ENCODE measurements at regions not wholly inside any gene's neighbourhood (a gene's known extent, or its start where the extent isn't known, plus 50 kb on each side); places are given as distances from the start of the nearest gene placed in this dataset.
"Not testable (repeated sequence)": the region's sequence is repeated elsewhere in the genome, so short reads cannot be mapped to it uniquely, and the experiment has no call there.

DNA sequence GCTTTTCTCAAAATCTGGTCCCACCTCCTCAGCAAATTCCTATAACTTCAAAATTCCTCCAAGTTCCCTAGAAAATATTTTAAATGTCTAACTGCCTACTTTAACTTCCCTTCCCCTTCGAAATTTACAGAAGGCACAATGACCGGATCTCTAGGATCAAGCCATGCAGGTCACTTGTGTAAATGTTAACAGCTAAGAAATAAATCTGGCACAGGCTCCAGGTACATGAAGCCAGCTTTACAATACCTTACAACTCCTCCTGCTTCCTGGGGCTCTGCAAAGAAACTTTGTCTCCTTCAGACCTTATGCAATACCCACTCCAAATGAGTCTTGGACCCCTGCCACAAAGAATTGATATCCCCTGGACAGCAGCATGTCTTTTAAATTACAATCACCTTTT is 1164.2 kb downstream of the BRINP3 start:
- DNase-seq: no peak

DNA sequence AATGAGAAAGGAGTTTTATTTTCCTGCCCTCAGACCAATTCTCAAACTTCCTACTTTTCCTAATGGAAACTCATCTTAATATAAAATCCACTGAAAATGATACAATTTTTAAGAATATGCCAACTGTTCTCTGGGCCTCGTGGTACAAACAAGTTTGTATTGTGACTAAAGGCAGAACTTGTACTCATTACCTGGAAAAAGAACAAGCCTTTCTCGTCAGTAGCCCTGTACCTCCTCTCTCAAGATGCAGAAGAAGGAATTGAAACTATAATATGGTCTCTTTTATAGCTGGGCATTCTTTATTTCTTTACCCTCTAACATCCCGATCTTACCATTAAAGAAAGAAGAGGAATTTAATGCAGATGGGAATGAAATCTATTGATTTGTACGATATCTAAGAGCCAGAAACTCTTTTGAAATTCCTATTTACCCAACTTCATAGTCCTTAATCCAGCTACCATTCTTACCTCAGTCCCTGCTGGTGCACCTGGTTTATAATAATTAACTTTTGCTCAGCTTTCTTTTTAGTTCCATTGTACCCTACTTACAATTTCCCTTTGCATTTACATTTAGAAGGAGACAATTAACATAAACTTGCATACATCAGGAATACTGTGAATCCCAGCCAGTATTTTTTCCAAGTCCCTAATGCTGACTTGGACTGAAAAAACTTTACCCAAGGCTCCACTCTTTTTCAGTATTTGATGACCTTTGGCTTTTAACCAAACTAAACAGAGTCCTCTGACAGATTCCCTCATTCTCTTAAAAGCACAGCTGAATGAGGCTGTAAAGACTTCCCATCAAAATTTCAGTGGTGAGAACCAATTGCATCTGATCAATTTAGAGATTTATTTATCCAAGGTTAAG is 1162.4 kb downstream of the BRINP3 start:
- DNase-seq: no peak

DNA sequence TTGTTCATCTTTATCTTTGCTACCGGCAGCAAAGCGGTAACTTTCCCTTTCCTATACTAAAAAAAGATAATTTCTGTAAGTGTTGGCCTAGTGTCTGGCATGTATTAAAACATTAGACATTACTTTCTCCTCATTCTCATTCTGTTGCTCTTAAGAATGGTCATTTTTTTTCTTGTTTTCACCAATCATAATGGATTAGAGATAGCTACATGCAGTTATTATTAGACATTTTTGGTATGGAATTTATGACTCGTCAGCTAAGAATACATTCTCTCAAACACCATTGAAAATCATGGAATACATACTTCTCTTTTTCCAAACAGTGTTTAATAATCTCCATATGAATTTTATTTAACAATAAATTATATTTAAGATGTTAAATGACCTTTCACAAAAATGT is 1154.6 kb downstream of the BRINP3 start:
- DNase-seq: no peak

DNA sequence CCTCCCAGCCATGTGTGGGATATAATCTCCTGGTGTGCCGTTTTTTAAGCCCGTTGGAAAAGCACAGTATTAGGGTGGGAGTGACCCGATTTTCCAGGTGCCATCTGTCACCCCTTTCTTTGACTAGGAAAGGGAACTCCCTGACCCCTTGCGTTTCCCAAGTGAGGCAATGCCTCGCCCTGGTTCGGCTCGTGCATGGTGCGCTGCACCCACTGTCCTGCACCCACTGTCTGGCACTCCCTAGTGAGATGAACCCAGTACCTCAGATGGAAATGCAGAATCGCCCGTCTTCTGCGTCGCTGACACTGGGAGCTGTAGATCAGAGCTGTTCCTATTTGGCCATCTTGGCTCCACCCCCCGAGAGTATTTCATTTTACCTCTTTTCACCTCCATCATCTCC is 1146.6 kb downstream of the BRINP3 start:
- DNase-seq: not testable (repeated sequence)

DNA sequence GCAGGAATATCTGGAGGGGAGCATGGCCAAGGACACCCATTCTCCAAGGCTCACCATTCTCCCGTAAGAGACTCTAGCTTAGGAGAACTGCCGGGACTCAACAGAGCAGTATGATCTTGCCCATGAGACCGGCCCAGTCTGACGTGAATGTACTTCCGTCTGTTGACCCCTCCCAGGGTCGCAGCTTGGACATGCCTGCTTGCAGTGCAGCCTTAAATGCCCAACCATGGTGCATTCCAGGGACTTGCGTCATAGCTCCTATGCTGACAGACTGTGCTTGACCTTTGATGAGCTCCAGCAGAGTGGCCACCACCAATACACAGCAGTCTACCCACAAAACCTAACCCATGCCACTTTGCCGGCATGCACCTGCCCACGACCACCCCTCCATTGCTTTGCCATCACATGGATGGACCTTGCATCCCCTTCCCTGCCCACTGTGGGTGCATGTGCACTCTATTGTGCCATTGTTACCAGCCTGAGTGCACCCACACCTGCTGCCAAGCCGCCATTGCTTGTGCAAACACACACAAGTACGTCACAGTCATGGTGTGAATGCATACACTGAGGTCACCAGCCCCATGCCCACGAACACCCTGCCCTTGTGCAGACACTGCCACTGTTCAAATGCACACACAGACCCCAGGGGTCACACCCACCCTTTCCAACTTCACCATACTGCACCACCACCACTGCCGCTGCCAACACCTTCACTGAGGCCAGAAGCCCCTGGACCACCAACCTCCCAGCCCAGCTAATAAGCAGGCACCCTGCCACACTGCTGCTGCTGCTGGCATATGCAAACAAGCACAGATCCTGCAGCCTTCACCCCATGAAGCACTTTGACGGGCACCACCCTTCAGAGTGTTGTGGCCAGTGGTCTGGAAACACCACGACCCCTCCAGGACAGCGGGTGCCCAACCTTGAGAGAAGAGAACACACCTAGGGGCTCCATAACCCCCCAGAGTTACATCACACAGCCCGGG is 1141.3 kb downstream of the BRINP3 start:
- DNase-seq: no peak

DNA sequence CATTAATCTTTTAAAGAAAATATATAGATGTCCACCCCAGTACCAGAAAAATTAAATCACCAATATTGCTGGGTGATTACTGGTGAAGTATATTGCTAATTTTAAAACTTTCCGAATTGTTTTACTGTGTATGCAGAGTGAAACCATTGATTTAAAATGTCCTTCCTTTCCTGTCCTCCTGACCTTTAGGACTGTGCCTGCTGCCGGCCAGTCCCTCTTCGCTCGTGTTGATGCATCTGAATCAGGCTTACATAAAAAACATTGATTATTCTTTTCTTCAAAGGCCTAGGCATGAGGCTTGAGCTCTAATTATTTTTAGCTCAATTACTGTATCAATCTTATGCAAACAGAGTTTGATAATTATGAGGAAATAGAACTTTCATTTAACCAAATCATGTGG is 1128.1 kb downstream of the BRINP3 start:
- no peak for DNase-seq

DNA sequence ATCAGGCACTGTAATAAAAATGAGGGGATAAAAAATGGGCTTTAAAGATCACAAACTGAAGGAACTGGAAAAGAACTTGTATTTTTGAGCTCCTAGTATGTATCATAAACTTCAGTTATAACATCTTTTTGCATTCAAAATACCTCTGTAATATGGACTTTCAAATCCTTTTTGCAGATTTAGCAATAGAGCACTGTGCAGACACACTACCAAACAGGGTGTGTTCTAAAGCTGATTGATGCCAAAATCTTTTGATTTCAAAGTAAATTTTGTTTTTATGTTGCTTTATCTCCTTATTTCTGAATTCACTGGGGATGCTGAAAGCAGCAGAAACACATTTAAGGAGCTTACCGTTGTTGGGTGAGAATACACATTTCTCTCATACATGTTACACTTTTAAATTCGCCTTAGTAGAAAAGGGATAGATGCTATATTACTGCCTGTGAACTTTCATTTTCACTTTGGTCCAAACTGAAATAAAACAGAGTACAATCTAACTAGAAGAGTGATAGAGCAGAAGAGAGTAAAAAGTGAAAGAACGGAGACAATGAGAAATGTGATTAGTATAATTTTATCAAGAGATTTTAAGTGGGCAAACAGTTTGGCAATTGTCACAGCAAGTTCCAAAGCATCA is 1126.6 kb downstream of the BRINP3 start:
- DNase-seq: no peak

DNA sequence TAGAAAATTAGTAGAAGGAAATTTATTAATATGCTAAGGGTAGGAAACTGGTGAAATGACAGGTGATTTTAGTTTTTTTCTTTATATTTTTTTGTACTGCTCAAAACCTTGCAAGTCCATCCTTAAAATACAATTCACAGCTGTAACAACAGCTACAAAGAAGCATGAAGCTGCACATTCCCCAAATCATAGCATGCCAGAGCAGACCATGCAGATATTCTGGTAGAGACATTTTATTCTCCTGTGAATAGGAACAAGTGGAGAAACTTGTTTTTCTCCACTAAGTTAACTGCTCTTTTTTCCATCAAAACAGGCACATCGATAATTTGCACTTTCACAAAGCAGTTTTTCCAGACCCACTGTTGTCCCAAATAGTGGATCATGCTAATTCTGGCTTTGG is 1125.7 kb downstream of the BRINP3 start:
- DNase-seq: no peak

DNA sequence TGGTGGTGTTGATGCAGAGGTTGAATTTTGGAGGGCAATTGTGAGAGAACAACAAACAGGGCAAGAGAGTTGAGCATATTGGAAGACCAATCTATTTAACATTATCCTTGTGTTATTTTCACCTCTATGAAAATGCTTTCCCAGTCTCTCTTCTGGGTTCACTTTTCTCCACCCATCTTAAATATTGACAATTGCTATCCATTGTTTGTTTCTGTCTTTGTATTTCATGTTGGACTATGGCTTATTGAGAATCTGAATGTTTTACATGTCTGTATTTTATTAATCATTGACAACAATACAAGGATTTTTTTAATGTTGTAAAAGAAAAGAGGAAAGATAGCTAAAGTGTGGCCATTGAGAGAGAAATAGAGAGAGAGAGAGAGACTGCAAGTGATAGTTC is 1121.5 kb downstream of the BRINP3 start:
- DNase-seq: no peak

DNA sequence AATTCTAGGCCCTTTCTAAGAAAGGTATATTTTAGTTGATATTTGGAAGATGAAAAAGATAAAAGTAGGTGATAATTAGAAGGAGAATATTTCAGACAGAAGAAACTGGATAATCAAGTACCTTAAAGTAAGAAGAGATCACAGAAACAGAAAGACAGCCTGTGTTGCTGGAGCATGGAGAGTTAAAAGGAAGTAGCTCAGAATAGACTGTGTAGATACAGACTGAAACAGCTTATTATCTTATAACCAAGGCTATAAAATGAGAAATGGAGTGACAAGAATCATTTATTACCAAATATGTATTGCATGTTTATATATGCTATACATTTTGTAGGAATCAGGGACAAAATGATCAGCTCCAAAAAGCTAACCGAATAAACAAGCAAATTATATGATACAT is 1120.3 kb downstream of the BRINP3 start:
- no peak for DNase-seq

DNA sequence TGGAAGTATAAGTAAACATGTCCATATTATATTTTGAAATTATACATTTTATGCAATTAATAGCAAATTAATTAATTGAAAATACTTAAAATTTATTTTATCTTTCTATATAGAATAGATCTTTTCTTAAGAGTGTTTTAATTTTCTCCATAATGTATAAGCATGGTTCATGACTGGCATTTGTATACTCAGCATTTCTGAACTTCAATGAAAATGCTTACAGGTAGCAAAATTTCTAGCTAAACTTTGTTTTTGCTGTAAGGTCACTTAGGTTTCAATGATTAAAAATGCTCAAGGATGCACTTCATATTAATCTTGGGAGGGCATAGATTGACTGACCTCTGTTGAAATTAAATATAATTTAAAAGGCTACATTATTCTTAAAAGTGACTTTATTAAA is 1108.1 kb downstream of the BRINP3 start:
- DNase-seq: no peak

DNA sequence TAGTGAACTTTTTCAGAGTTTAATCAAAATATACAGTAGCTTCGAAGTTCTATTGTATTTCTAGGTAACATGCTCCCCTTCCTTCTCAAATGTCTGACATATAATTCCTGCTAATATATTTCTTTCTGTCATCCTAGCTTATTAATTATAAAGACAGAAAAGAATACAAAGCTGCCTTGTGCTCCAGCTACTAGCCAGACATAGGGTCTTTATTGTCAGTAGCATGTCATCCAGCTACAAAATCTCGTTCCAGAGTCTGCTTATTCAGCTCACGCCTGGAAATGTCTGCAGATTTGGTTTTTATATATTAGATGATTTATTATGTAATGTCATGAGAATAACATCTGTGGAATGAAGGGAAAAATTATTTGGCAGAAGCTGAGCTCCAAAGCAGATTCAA is 1102.8 kb downstream of the BRINP3 start:
- DNase-seq: no peak

DNA sequence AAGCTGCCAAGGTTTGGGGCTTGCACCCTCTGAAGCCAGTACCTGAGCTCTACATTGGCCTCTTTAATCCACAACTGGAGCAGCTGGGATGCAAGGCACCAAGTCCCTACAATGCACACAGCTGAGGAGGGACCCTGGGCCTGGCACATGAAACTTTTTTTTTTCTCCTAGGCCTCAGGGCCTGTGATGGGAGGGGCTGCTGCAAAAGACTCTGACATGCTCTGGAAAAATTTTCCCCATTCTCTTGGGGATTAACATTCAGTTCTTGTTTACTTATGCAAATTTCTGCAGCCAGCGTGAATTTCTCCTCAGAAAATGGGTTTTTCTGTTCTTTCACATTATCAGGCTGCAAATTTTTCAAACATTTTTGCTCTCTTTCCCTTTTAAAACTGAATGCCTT is 1072.2 kb downstream of the BRINP3 start:
- DNase-seq: no peak

DNA sequence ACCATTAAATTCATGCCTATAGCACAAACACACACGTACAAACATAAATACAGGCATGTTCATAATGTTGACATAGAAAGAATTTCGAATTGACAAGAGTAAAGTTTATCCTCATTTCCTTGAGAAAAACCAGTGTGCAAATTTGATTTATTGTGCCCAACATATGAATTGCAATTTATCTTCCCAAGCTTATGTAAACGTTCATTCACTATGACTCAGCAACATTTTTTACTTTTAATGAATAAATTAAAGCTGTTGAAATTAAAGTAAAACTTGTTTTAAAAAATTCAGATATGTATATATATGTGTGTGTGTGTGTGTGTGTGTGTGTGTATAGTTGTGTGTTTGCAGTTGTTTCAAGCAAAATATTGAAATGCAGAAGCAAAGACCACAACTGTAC is 1067.9 kb downstream of the BRINP3 start:
- no peak for DNase-seq

DNA sequence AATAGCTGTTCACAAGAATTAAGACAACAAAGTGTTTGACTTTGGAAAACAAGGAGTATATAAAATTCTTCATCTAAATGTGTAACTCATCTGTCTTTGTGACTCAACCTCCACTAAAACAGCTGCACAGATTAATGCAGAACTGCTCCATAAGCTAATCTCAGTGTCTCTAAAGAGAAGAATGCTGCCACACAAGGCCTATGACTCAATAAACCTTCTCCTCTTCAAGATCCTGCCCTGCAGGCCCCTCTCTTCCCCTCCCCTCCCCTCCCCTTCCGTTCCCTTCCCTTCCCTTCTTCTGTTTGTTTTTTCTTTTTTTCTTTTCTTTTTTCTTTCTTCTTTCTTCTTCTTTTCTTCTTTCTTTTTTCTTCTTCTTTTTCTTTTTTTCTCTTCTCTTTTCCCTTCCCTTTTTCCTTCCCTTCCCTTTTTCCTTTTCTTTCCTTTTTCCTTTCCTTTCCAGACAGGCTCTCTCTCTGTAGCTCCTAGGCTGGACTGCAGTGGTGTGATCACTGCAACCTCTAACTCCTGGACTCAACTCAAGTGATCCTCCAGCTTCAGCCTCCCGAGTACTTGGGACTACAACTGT is 1052.8 kb downstream of the BRINP3 start:
- no peak for DNase-seq

DNA sequence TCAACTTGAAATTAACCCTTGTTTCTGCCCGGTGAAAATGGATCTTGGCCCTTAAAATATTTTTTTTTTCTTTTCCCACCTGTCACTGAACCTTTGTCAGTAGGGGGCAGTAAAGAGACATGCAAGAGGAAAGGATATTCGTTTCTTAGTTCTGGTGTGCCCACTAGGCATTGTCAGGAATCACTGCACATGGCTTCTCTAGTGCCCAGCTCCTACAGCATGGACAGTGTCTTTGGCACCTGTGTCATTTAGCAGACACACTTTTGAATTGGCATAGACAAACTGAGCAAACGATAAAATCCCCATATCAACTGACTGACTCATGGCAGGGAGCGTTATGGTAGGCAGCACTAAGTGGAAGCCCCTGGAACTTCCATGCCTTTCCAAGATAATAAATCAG is 1048.1 kb downstream of the BRINP3 start:
- peak; percentile 19 for DNase-seq

DNA sequence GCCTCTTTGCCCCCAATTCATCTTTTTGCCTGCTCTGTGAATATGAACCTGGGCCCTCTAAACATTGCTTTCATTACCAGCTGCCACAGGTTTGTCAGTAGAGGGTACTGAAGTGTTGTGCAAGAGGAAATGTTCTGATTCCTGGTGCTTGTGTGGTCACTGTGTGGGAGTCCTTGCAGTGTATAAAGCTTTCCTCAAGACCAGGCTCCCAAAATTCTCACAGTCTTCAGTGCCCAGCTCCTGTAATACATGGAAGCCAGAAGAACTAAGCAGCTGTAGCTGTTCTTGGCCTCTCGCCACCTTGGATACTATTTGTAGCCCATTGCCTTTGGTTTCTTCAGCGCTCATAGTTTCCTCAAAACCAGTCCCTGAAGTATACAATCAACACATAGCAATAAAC is 1046.2 kb downstream of the BRINP3 start:
- no peak for DNase-seq

DNA sequence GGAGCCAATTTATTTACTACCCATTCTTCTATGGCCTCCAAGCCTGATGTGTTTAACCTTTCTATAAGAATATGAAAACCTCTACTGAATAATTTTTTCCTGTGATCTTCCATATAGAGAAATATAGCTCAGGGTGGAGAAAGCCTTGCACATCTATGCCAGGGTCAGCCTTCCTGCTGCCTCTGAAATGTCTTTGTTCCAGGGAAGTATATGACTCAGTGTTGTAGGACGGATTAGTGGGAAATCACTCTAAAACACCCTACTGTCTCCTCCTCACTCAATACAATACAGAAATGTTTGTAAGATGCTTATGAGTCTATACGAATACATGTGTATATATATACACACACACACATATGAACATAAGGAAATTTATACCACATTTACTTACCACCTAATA is 1044.9 kb downstream of the BRINP3 start:
- DNase-seq: no peak

DNA sequence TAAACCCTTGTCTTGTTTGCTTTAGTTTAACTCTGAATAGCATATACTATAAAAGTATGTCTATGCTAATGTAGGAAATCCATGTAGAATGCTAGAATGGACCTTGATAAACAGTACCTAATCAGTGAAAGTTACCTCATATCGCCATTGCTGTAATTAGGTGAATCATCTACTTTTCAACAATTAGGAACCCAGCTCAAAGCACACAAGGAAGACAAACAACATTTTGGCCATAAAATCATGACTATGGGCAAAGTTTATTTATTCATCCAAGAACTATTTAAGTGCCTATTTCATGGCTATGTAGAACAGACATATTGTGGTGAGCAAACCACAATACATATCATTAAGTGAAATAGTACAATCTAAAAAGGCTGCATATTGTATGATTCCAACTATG is 1043.2 kb downstream of the BRINP3 start:
- no peak for DNase-seq

DNA sequence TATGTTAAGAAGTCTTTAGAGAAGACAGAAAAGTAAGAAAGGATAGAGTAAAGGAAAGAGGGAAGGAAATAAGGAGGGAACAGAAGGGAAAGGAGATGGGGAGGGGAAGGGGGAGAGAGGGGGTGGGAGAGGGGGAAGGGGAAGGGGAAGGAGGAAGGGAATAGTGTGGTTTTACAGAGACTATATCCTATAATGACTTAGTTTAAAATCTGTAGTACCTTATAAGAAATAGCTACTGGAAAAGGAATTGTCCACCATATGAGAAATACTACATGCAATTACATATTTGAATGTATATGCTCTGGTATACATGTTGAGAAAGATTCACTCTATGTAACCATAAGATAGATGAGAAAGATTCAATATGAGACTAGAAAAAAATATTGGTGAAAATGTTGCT is 1042.3 kb downstream of the BRINP3 start:
- DNase-seq: no peak

DNA sequence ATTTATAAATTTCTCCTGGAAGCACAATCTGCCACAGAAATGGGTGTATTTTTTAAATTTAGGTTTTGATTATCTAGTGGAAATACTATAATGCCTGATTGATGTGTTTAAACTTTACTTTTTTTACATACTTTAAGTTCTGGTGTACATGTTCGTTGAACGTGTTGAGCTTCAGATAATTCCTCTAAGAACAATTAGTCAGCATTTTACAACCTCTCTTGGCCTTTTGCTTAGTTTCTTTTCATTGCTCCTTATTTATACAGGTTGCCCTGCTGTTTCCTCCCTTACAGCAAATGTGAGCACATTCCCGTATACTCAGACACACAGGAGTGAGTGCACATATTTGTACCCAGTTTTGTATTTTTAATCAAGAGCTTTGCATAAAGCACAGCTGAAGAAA is 1038.9 kb downstream of the BRINP3 start:
- DNase-seq: no peak

DNA sequence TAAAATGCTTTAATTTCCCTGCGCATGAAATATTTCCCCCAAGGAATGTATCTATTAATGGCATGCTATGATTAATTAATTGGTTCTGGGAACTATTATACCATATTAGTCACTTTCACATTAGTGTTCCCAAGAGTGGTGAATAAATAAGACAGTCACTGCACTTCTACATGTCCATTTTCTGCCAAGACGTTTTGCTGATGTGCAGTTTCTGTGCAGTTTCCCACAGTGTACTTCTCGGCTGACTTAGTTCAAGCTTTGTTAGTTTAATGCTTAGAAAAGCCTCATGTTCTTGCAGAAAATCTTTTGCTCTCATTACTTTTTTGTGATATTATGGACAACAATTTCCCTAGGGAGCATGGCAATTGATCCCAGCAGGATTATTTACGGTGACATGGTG is 1014.5 kb downstream of the BRINP3 start:
- no peak for DNase-seq

DNA sequence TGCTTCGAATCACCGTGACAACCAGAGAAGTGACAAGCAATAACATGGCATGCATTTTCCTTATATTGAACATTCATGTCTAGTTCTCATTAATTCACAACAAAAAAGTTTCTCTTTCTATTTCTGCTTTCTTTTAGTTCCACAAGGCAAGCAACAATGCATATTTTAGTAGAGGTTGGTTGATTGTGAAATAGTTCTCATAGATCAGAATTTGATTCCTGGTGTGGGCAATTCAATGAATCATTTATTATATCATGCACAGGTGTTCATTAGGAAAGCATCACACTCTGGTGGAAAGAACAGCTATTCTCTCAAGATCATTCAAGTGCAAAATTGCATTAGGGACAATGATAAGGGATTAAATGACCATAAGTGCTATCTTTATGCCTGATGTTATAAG is 980.9 kb downstream of the BRINP3 start:
- no peak for DNase-seq
